GM18870 (cell line): ENCODE measurements at regions not wholly inside any gene's neighbourhood (a gene's known extent, or its start where the extent isn't known, plus 50 kb on each side); places are given as distances from the start of the nearest gene placed in this dataset.
"Not testable (repeated sequence)": the region's sequence is repeated elsewhere in the genome, so short reads cannot be mapped to it uniquely, and the experiment has no call there.

Experiments used
- ATAC-seq: cut with Tn5 transposase; IDR thresholded peaks from one replicate; pipeline ENCODE4 v1.9.1; 2021; ENCODE audit warnings: moderate library complexity; ENCODE audit not compliant: unreplicated experiment

DNA sequence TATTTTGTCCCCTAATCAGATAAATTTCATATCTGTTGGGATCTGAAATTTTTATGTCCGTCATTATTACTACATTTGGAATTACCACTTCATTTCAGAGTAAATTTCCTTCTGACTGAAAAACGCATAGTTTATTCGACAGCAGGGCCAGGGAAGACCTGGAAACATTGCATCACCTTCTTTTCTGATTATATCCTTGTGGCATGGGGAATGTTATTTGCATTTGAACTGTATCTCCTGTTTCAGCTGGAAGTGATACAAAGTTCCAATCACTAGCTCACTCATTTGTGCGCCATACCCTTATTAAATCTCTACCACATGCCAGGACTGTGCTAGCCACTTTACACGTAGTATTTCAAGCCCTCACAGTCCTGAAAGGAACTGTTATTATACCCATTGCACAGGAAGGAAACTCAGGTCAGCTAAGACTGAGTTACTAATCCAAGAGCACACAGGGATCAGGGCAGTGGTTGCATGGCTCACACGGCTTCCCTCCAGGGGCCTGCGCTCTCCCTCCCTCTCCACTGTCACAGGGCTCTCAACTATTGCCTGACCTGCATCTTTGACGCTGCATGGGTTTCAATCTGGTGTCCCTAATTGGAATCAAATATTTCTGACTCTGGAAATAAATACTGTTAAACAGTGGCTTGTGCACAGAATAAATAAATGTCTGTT, 84.4 kb upstream of the NANOS1 start:
- ATAC-seq: no peak

GRCh38 chr10:118948786-118949185, 80.7 kb upstream of the NANOS1 start:
- ATAC-seq: no peak

DNA sequence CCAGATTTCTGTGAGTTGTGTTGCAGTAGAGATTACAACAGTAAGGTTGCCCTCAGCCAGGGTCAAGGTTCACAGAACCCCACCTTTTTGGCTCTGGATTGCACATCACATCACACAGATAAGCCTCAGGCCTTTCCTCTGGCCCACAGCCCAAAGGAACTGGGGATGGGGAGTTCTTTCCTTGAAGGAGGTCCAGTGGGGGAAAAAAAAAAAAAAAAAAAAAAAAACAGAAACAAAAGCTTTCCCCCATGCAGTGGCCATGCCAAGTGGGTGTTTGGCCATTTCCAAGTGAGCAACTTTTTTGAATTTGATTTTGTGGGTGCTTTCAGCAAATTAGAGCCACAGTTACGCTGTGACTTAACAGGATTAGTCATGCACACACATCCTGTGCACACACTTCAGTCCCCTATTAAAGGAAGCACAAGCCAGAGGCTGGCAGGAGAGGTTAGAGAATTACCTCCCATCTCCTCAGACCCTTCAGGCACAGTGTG, 79.3 kb upstream of the NANOS1 start:
- no peak for ATAC-seq

GRCh38 chr10:118950997-118951637, 78.4 kb upstream of the NANOS1 start:
- ATAC-seq: no peak

- no peak for ATAC-seq
These were observed 76.8 kb upstream of the NANOS1 start for GRCh38 chr10:118952493-118953295.

DNA sequence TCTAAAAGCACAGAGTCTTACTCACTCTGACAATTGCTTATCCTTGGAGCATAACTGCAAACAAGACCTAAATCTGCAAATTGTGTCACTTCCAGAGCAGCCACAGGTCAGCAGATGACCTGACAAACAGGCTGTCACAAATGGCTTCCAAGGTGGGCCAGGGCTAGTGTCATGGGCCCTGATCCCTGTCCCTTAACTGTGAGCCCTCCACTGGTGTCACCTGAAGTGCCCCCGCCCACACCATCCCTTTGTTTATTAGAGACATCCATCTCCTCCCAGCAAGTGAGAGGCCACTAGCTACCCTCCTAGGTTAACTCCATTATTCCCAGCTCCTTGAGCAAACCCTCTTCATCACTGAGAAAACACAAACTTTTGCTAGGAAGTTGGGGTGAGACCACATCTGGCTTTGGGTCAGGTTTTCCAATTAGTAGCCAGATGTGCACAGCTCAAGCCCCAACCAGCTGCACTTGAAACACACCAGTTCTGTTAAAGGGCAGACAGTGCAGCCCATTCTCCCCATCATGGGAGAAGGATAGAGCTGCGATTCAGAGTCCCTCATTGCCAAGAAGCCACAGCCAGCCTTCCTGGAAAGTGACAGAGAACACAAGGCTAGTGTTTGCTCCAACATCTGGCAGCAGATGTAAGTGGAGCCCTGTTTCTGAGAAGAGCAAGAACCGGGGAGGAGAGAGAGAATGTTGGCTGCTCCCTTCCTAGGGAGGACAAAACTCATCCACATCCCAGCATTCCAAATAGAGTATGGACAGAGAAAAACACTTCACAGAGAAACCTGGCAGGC, 75.7 kb upstream of the NANOS1 start:
- no peak for ATAC-seq

- ATAC-seq: no peak
These were observed 74.0 kb upstream of the NANOS1 start for GRCh38 chr10:118955531-118955930.

DNA sequence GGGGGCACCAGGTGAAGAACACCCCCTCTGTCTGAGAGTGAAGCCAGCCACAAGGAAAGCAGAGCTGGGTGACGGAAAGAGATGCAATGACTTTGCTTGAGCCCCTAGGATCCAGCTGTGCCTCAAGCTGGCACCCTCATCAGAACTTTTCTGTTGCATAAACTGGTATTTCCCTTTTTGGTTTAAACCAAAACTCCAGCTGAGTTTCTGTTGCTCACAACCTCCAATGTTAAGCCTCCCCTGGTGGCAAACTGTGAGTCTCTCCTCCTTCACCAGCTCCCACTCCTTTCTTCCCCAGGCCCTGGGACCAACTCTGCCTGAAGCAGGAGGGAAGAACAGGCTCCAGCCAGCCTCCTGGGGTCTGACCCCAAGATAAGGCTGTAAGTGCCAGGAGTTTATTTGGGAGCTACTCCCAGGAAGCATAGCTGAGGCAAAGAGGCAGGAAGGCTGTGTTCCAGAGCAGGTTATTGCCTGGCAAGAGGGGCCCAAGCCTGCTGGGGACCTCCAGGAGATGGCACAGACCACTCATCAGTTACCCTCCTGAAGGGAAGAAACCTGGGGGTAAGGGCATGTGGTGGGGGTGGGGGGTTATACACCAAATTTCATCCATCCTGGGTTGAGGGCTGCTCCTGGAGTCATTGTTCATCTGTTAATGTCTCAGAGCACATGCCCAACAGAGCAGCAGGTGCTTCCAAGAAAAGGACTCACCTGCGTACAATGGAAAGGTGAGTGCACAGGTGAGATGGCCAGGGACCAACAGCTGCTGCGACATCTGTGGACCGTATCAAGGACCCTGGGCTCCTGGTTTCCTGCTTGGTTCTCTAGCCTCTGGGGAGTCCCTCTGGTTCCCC, 73.3 kb upstream of the NANOS1 start:
- no peak for ATAC-seq

DNA sequence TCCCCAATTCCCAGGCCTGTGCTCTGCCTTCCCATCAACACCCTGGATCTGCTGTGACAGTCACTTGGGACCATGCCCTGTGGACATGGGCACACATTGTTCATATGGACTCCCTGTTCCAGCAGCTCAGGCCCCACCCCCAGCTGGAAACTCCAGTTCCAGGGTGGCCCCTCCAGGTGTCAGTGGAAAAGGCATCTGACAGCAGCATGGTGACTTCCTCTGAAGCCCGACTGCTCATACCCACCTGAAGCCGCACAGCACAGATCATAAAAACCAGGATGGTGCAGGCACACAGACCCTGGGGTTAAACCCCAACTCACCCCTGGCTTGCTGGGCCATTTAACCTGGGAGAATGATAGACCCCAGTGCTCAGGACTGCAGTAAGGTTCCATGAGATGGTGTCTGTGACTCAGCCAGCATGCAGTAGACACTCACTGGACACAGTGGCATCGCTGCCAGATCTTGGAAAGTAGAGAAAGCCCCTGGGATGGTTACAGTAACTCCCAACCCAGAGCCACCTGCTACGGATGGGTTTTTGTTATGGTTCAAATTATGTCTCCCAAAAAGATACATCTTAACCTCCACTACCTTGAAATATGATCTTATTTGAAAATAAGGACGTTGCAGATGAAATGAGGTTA, 72.6 kb upstream of the NANOS1 start:
- no peak for ATAC-seq

- no peak for ATAC-seq
These were observed 72.1 kb upstream of the NANOS1 start for GRCh38 chr10:118957443-118957825.

GRCh38 chr10:118957966-118958365, 71.5 kb upstream of the NANOS1 start:
- ATAC-seq: no peak

GRCh38 chr10:118958559-118958958, 71.0 kb upstream of the NANOS1 start:
- ATAC-seq: no peak

DNA sequence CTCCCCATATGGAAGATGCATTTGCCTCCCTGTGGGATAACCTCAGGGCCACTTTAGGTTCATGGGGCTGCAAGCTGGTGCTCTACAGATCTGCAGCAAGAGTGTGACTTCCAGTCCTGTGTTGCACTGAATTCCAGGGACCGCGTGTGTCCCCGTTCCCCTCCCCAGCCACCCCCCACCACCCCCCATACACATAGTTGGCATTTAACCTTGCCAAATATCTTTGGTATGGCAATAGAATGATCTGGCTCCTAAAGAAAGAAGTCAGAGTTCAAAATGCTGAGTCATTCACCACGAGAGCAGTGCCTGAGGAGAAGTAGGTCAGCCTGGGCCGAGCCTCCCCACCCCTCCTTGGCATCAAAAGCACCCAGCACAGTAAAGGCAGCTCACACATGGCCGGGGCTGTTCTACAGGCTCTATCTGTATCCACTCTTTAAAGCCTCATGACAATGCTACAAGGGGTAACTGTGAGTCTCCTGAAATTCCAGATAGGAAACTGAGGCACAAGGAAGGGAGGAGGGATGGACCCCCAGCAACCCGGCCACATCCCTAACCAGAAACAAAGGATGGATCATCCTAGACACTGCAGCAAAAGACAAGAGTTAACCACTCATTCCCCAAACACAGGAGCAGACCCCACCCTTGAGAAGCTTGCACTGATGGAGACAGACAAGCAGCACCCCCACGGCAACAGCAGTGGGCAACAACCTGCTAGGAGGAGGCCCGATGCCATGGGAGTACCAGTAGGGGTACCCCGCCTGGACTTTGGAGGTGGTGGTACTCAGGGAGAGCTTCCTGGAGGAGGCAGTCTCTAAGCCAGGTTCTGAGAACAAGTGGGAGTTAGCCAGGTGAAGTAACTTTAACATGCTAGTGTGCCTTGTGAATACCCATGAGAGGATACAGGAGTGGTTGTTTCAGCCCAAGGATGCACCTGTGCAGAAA, 70.3 kb upstream of the NANOS1 start:
- ATAC-seq: no peak

GRCh38 chr10:118960157-118961090, 69.1 kb upstream of the NANOS1 start:
- ATAC-seq: no peak

- ATAC-seq: no peak
These were observed 68.1 kb upstream of the NANOS1 start for GRCh38 chr10:118961436-118961835.

GRCh38 chr10:118962331-118962868, 67.1 kb upstream of the NANOS1 start:
- not testable (repeated sequence) for ATAC-seq

DNA sequence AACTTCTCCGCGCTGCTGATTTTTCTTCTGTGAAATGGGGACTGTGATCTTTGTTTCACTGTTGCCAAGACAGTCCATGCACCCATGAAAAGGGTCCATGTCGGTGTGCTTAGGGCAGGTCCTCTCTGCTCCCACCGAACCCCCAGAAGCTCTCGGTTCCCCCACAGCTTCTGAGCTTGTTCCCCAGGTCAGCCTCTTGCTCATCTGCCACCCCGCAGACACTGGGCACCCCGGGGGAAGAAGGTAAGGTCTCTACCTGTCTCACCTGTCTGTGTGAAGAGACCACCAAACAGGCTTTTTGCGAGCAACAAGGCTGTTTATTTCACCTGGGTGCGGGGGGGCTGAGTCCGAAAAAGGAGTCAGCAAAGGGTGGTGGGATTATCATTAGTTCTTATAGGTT, 66.2 kb upstream of the NANOS1 start:
- no peak for ATAC-seq
